ENCODE measurements at regions not wholly inside any gene's neighbourhood (a gene's known extent, or its start where the extent isn't known, plus 50 kb on each side); places are given as distances from the start of the nearest gene placed in this dataset.

DNA sequence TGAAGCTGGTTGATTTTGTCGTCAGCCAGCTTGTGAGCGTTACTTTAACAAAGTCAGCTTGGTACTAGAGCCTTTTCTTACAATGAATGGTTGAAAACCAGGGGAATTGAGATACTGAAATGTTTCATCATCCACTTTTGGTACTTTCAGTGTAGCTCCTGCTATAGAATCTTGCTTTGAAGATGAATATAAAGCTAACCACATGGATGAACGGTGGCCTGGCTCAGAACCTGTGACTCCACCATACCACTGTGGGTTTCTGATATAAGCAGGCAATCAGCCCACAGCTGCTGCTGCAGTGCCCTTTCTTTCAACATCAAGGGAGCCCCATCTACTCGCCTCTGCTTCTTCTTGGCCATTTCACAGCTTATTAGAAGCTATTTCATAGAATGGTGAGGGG is 53.2 kb upstream of the GPR45 start:
- TF ChIP-seq, protein P1, sequence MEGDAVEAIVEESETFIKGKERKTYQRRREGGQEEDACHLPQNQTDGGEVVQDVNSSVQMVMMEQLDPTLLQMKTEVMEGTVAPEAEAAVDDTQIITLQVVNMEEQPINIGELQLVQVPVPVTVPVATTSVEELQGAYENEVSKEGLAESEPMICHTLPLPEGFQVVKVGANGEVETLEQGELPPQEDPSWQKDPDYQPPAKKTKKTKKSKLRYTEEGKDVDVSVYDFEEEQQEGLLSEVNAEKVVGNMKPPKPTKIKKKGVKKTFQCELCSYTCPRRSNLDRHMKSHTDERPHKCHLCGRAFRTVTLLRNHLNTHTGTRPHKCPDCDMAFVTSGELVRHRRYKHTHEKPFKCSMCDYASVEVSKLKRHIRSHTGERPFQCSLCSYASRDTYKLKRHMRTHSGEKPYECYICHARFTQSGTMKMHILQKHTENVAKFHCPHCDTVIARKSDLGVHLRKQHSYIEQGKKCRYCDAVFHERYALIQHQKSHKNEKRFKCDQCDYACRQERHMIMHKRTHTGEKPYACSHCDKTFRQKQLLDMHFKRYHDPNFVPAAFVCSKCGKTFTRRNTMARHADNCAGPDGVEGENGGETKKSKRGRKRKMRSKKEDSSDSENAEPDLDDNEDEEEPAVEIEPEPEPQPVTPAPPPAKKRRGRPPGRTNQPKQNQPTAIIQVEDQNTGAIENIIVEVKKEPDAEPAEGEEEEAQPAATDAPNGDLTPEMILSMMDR (IDR thresholded peaks at IDR 0.05) = no peak
- no peak for TF ChIP-seq POLR2A (IDR thresholded peaks at IDR 0.05)

All from thyroid gland (tissue), 4 donors.